Right lobe of liver (tissue), 6 donors: ENCODE measurements at regions not wholly inside any gene's neighbourhood (a gene's known extent, or its start where the extent isn't known, plus 50 kb on each side); places are given as distances from the start of the nearest gene placed in this dataset.

Source experiments
- ATAC-seq, 4 donors: fragments of 200-7000 bp; cut with Tn5 transposase; one replicate each; pipeline ENCODE4 v1.9.1; 2020; ENCODE audit warnings: mild to moderate bottlenecking in 4 of 4, moderate library complexity in 4 of 4
- DNase-seq, 3 donors: peaks; one replicate each; pipeline ENCODE4 v3.0.0-alpha.2; 2020
- H3K27ac ChIP-seq, 3 donors: fragments of 200-600 bp; one replicate each; pipeline ENCODE4 v1.8.0; 2022
- H3K27me3 ChIP-seq, 2 donors: fragments of 200-600 bp; one replicate each; pipeline ENCODE4 v1.8.0; 2022
- H3K36me3 ChIP-seq, 4 donors: fragments of 200-600 bp; sonication (generic) in 1 of 4; one replicate each; pipeline versions ENCODE4 v1.5.1 to v1.8.0; 2017 to 2022; ENCODE audit warnings: control low read depth in 1 of 4
- H3K4me1 ChIP-seq, 4 donors: fragments of 200-600 bp; sonication (generic) in 1 of 4; one replicate each; pipeline versions ENCODE4 v1.5.1 to v1.8.0; 2017 to 2022; ENCODE audit warnings: control low read depth in 1 of 4
- H3K4me3 ChIP-seq, 3 donors: fragments of 200-600 bp; one replicate each; pipeline ENCODE4 v1.8.0; 2022
- H3K9me3 ChIP-seq, 4 donors: fragments of 200-600 bp; sonication (generic) in 1 of 4; one replicate each; pipeline versions ENCODE4 v1.5.1 to v1.8.0; 2017 to 2022; ENCODE audit warnings: control low read depth in 1 of 4
- POLR2A ChIP-seq: fragments of 450-650 bp; IDR thresholded peaks from one replicate; pipeline ENCODE4 v1.6.1; 2017; ENCODE audit warnings: antibody characterized with exemption, mild to moderate bottlenecking
- WGBS: methylation state at CpG from one replicate; pipeline ENCODE4 v1.1.6; 2018; ENCODE audit warnings: low coverage, low lambda C conversion rate; ENCODE audit not compliant: insufficient coverage; ENCODE audit errors: missing lambda C conversion rate; 5-methylcytosine and 5-hydroxymethylcytosine counted together
- intact Hi-C, 2 donors: fragments of 100-400 bp; cut with DNase I; formaldehyde crosslinking; loops; one replicate each; pipeline versions ENCODE4 v1.11.2 to v1.14.1; 2022
- microRNA-seq, 2 donors: library from miRNA; unstranded; fragments of <30 nt; microRNA quantifications; one replicate each; pipeline ENCODE4, GENCODE V29; 2019 to 2020
- TF ChIP-seq, protein P1 (sequence below), 4 donors: fragments of 200-600 bp in 3 of 4; fragments of 450-650 bp in 1 of 4; IDR thresholded peaks; one replicate each; pipeline versions ENCODE4 v1.5.1 to v1.8.0; 2016 to 2022; ENCODE audit warnings: antibody characterized with exemption in 4 of 4, mild to moderate bottlenecking in 2 of 4
- donor health status: DM: no; HTN: yes; CAD: no.
- donor health status: DM: no; HTN: no; CAD: no.
- donor health status: DM: no; HTN: no; CAD: no.
- donor health status: DM: no; HTN: yes; CAD: no.
- donor health status: DM: no; HTN: yes; CAD: no.

DNA sequence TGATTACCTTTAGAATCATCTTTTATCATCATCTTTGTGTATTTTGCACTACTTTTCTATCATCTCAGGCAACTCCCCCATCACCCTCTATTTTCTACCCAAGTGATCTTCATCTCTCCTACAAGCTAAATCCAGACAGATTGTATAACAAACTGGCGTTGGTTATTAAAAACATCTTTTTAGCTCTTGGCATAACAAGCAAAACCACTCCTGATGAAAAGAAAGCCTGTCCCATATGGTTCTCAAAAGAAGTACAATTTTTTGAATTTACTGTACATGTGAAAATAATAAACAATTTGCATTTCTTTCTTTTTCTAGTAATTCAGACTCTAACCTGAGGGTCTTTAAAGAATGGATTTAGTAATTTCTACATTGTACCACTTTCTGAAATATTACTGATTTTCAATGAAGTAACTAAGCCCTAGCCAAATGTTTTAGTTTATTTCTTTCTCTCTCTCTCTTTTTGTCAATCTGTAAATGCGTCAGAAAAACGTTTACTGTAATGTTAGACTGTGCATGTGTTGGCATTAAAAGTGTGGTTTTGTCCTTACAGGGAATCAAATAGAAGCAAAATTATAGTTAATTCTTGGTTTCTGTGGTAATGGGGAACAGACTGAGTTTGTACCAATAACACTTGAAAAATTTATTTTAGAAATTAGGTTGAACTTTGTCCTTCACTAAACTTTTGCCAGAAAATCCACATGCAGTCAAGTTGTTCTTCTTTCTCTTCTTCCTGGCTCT is 52.5 kb upstream of the RPS23 start:
- no peaks in the 10 kb centered on the region for H3K9me3 ChIP-seq
- 75% methylated on average over 3 of the region's 3 CpGs for WGBS
- intact Hi-C loops, result no loop called here
- H3K27me3 ChIP-seq, result no peaks in the 10 kb centered on the region
- H3K4me1 ChIP-seq, result no peaks in the 10 kb centered on the region
- no peak overlapping the region for H3K4me3 ChIP-seq
- H3K36me3 ChIP-seq, result no peaks in the 10 kb centered on the region
- H3K27ac ChIP-seq, result no peak overlapping the region
- no peak for TF ChIP-seq POLR2A
- TF ChIP-seq, protein P1, sequence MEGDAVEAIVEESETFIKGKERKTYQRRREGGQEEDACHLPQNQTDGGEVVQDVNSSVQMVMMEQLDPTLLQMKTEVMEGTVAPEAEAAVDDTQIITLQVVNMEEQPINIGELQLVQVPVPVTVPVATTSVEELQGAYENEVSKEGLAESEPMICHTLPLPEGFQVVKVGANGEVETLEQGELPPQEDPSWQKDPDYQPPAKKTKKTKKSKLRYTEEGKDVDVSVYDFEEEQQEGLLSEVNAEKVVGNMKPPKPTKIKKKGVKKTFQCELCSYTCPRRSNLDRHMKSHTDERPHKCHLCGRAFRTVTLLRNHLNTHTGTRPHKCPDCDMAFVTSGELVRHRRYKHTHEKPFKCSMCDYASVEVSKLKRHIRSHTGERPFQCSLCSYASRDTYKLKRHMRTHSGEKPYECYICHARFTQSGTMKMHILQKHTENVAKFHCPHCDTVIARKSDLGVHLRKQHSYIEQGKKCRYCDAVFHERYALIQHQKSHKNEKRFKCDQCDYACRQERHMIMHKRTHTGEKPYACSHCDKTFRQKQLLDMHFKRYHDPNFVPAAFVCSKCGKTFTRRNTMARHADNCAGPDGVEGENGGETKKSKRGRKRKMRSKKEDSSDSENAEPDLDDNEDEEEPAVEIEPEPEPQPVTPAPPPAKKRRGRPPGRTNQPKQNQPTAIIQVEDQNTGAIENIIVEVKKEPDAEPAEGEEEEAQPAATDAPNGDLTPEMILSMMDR (IDR thresholded peaks at IDR 0.05), result no peak
- DNase-seq (no peak), ATAC-seq (no peak)

DNA sequence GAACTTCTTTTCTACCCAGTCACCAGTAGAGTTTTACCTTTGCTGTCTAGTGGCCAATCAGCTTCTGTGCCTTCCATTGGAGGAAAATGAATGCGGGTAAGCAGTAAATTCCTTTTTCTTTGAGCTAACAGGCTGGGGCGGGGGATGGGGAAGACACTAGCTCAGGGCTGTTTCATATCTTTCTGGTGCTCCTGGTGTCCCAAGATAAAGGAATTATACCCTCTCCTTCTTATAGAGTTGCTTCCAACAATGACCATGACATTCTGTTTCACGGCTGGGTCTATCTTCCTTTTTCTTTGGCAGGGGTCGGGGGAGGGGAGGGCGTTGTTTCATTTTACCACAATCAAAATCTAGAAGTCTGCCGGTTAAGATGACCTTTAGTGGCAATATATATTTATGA is 51.2 kb upstream of the RPS23 start:
- H3K4me3 ChIP-seq, result no peak overlapping the region
- WGBS, result 91% methylated on average over 6 of the region's 6 CpGs
- DNase-seq (no peak), ATAC-seq (no peak)
- no peaks in the 10 kb centered on the region for H3K4me1 ChIP-seq
- no peaks in the 10 kb centered on the region for H3K9me3 ChIP-seq
- no peaks in the 10 kb centered on the region for H3K27me3 ChIP-seq
- TF ChIP-seq POLR2A, result no peak
- TF ChIP-seq, protein P1 (IDR thresholded peaks at IDR 0.05), result no peak
- H3K36me3 ChIP-seq, result no peaks in the 10 kb centered on the region
- intact Hi-C loops, result no loop called here
- no peak overlapping the region for H3K27ac ChIP-seq

Small RNA genes lying in the stretch of these regions (microRNA-seq; reads per million reads assigned to microRNA genes)
- 0 reads per million in 2 donors for gene MIR3977
